T1000 (cell line): ENCODE measurements at regions not wholly inside any gene's neighbourhood (a gene's known extent, or its start where the extent isn't known, plus 50 kb on each side); places are given as distances from the start of the nearest gene placed in this dataset.

ENCODE experiments used
- DNase-seq: peaks from one replicate; lab custom pipeline; 2025; ENCODE audit warnings: mixed read lengths; lab: John Stamatoyannopoulos, UW

DNA sequence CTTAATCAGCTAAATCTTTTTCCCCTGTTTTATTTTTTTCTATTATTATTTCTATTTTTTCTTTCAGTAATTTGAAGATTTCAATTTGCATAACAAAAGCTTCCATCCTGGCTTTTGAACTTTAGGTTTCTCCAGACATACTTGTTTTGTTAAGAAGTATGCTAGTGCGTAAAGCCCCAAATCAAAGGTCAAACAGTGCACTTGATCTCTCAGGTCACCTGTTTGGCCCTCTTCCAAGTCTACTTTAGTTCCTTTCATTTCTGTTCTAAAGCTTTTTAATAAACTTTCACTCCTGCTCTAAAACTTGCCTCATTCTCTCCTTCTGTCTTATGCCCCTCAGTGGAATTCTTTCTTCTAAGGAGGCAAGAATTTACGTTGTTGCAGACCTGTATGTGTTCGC lies 54.6 kb upstream of the ATXN7L3B start:
- DNase-seq: no peak
